Activated naive CD8-positive, alpha-beta T cell treated with anti-CD3 and anti-CD28 coated beads, Interleukin-2, amount 50 U/mL, for 16 hours (primary cell): ENCODE measurements at regions not wholly inside any gene's neighbourhood (a gene's known extent, or its start where the extent isn't known, plus 50 kb on each side); places are given as distances from the start of the nearest gene placed in this dataset.

Experiments
- DNase-seq: peaks from one replicate; pipeline ENCODE4 v3.0.0-alpha.2; 2020; ENCODE audit warnings: low read depth, low spot score

GRCh38 chr6:98117068-98117467 lies 717.3 kb upstream of the POU3F2 start:
- no peak for DNase-seq

- DNase-seq, result no peak
Measured at GRCh38 chr6:98118397-98119045, 715.9 kb upstream of the POU3F2 start.

- no peak for DNase-seq
Measured at GRCh38 chr6:98124171-98124570, 710.2 kb upstream of the POU3F2 start.

GRCh38 chr6:98131290-98131990 lies 702.9 kb upstream of the POU3F2 start:
- no peak for DNase-seq

- no peak for DNase-seq
Measured at GRCh38 chr6:98136333-98136732, 698.0 kb upstream of the POU3F2 start.

GRCh38 chr6:98137391-98137790 lies 697.0 kb upstream of the POU3F2 start:
- DNase-seq, result no peak

- no peak for DNase-seq
Measured at GRCh38 chr6:98142839-98143238, 691.5 kb upstream of the POU3F2 start.

GRCh38 chr6:98146656-98147055 lies 687.7 kb upstream of the POU3F2 start:
- DNase-seq, result no peak

- DNase-seq, result no peak
Measured at GRCh38 chr6:98156580-98156979, 677.8 kb upstream of the POU3F2 start.

GRCh38 chr6:98179606-98180005 lies 654.8 kb upstream of the POU3F2 start:
- DNase-seq, result no peak

GRCh38 chr6:98200084-98200483 lies 634.3 kb upstream of the POU3F2 start:
- no peak for DNase-seq

- no peak for DNase-seq
Measured at GRCh38 chr6:98203170-98203806, 631.1 kb upstream of the POU3F2 start.

- no peak for DNase-seq
Measured at GRCh38 chr6:98212468-98212867, 621.9 kb upstream of the POU3F2 start.

- DNase-seq, result no peak
Measured at GRCh38 chr6:98215531-98215930, 618.8 kb upstream of the POU3F2 start.

GRCh38 chr6:98230250-98230649 lies 604.1 kb upstream of the POU3F2 start:
- no peak for DNase-seq

- no peak for DNase-seq
Measured at GRCh38 chr6:98239057-98239456, 595.3 kb upstream of the POU3F2 start.

- DNase-seq, result no peak
Measured at GRCh38 chr6:98241630-98242029, 592.7 kb upstream of the POU3F2 start.

- DNase-seq, result no peak
Measured at GRCh38 chr6:98254624-98255023, 579.8 kb upstream of the POU3F2 start.

GRCh38 chr6:98260382-98260781 lies 574.0 kb upstream of the POU3F2 start:
- DNase-seq, result no peak

- no peak for DNase-seq
Measured at GRCh38 chr6:98272060-98272459, 562.3 kb upstream of the POU3F2 start.

GRCh38 chr6:98274691-98275090 lies 559.7 kb upstream of the POU3F2 start:
- no peak for DNase-seq

- DNase-seq, result no peak
Measured at GRCh38 chr6:98280492-98280891, 553.9 kb upstream of the POU3F2 start.

- DNase-seq, result no peak
Measured at GRCh38 chr6:98286620-98287019, 547.8 kb upstream of the POU3F2 start.
